Right kidney (tissue), 1 donor: ENCODE measurements at regions not wholly inside any gene's neighbourhood (a gene's known extent, or its start where the extent isn't known, plus 50 kb on each side); places are given as distances from the start of the nearest gene placed in this dataset.

Experiments used
- DNase-seq: peaks from one replicate; pipeline ENCODE4 v3.0.0-alpha.2; 2016

GRCh38 chr20:58162986-58163385, 65.5 kb downstream of the ANKRD60 start:
- no peak for DNase-seq

- DNase-seq, result no peak
Measured at GRCh38 chr20:58161192-58161591, 67.3 kb downstream of the ANKRD60 start.

GRCh38 chr20:58160451-58161061, 67.9 kb downstream of the ANKRD60 start:
- no peak for DNase-seq

GRCh38 chr20:58155148-58155925, 73.1 kb downstream of the ANKRD60 start:
- no peak for DNase-seq

- DNase-seq, result no peak
Measured at GRCh38 chr20:58154113-58154512, 74.3 kb downstream of the ANKRD60 start.

GRCh38 chr20:58153121-58153520, 75.3 kb downstream of the ANKRD60 start:
- no peak for DNase-seq

- DNase-seq, result no peak
Measured at GRCh38 chr20:58150772-58151171, 77.7 kb downstream of the ANKRD60 start.

GRCh38 chr20:58149437-58150091, 78.9 kb downstream of the ANKRD60 start:
- no peak for DNase-seq

- no peak for DNase-seq
Measured at GRCh38 chr20:58148891-58149290, 79.6 kb downstream of the ANKRD60 start.

- no peak for DNase-seq
Measured at GRCh38 chr20:58147628-58148370, 80.7 kb downstream of the ANKRD60 start.

- DNase-seq, result no peak
Measured at GRCh38 chr20:58146746-58147140, 81.7 kb downstream of the ANKRD60 start.

GRCh38 chr20:58146081-58146745, 82.2 kb downstream of the ANKRD60 start:
- no peak for DNase-seq

- no peak for DNase-seq
Measured at GRCh38 chr20:58145506-58146080, 82.9 kb downstream of the ANKRD60 start.

- DNase-seq, result no peak
Measured at GRCh38 chr20:58144096-58144495, 84.4 kb downstream of the ANKRD60 start.

GRCh38 chr20:58143531-58143930, 84.9 kb downstream of the ANKRD60 start:
- DNase-seq, result no peak

GRCh38 chr20:58142843-58143185, 85.6 kb downstream of the ANKRD60 start:
- DNase-seq, result no peak

- no peak for DNase-seq
Measured at GRCh38 chr20:58141971-58142842, 86.2 kb downstream of the ANKRD60 start.

- DNase-seq, result no peak
Measured at GRCh38 chr20:58141496-58141895, 87.0 kb downstream of the ANKRD60 start.

GRCh38 chr20:58140787-58141425, 87.5 kb downstream of the ANKRD60 start:
- DNase-seq, result no peak
